Suprapubic skin (tissue), 3 donors: ENCODE measurements at regions not wholly inside any gene's neighbourhood (a gene's known extent, or its start where the extent isn't known, plus 50 kb on each side); places are given as distances from the start of the nearest gene placed in this dataset.

ENCODE experiments used
- CTCF ChIP-seq, 2 donors: fragments of 200-600 bp in 1 of 2; fragments of 450-650 bp in 1 of 2; sonication (generic) in 1 of 2; IDR thresholded peaks; one replicate each; pipeline ENCODE4 v1.5.1; 2016 to 2019; ENCODE audit warnings: antibody characterized with exemption in 2 of 2, mild to moderate bottlenecking in 1 of 2, moderate library complexity in 1 of 2
- EP300 ChIP-seq: sonication (generic); formaldehyde crosslinking; IDR thresholded peaks from one replicate; pipeline ENCODE4 v1.6.1; 2017; ENCODE audit warnings: antibody characterized with exemption

- no peak for TF ChIP-seq CTCF (IDR thresholded peaks at IDR 0.05)
- TF ChIP-seq EP300 = no peak
These were observed 158.9 kb downstream of the FNDC1 start for GRCh38 chr6:159328052-159328451.
